ENCODE measurements at regions not wholly inside any gene's neighbourhood (a gene's known extent, or its start where the extent isn't known, plus 50 kb on each side); places are given as distances from the start of the nearest gene placed in this dataset.

GRCh38 chr10:53403688-53404087 lies 631.1 kb upstream of the MBL2 start:
- TF ChIP-seq, protein P1, sequence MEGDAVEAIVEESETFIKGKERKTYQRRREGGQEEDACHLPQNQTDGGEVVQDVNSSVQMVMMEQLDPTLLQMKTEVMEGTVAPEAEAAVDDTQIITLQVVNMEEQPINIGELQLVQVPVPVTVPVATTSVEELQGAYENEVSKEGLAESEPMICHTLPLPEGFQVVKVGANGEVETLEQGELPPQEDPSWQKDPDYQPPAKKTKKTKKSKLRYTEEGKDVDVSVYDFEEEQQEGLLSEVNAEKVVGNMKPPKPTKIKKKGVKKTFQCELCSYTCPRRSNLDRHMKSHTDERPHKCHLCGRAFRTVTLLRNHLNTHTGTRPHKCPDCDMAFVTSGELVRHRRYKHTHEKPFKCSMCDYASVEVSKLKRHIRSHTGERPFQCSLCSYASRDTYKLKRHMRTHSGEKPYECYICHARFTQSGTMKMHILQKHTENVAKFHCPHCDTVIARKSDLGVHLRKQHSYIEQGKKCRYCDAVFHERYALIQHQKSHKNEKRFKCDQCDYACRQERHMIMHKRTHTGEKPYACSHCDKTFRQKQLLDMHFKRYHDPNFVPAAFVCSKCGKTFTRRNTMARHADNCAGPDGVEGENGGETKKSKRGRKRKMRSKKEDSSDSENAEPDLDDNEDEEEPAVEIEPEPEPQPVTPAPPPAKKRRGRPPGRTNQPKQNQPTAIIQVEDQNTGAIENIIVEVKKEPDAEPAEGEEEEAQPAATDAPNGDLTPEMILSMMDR (IDR thresholded peaks at IDR 0.05; ENCODE audit: insufficient read depth, low read length, poor library complexity, severe bottlenecking): no peak
- TF ChIP-seq EZH2phosphoT487 (conservative IDR thresholded peaks at IDR 0.05; ENCODE audit: low read length): no peak

Data from SU-DHL-6 (cell line).